Rectal smooth muscle tissue (tissue), 1 donor: ENCODE measurements at regions not wholly inside any gene's neighbourhood (a gene's known extent, or its start where the extent isn't known, plus 50 kb on each side); places are given as distances from the start of the nearest gene placed in this dataset.
A peak's percentile ranks its signal among the peaks of the same experiment; 100 is the strongest.

Source experiments
- H3K27ac ChIP-seq: one replicate; pipeline ENCODE4 v1.7.0; 2013; ENCODE audit warnings: low read depth, low read length, inconsistent platforms
- H3K27me3 ChIP-seq: one replicate; pipeline ENCODE4 v1.7.0; 2013; ENCODE audit warnings: low read length; ENCODE audit not compliant: control insufficient read depth, insufficient read depth
- H3K36me3 ChIP-seq: one replicate; pipeline ENCODE4 v1.7.0; 2013; ENCODE audit warnings: low read length; ENCODE audit not compliant: control insufficient read depth, insufficient read depth
- H3K4me1 ChIP-seq: one replicate; pipeline ENCODE4 v1.7.0; 2013; ENCODE audit warnings: low read length; ENCODE audit not compliant: control insufficient read depth, insufficient read depth
- H3K4me3 ChIP-seq: one replicate; pipeline ENCODE4 v1.7.0; 2013; ENCODE audit warnings: low read length
- H3K9ac ChIP-seq: one replicate; pipeline ENCODE4 v1.7.0; 2013; ENCODE audit warnings: low read length

- no peak overlapping the region for H3K27ac ChIP-seq
Measured at GRCh38 chr17:36697903-36698530, 96.6 kb downstream of the MRM1 start.

GRCh38 chr17:36701429-36702099, 100.2 kb downstream of the MRM1 start:
- no peaks in the 10 kb centered on the region for H3K4me1 ChIP-seq
- H3K4me3 ChIP-seq = no peak overlapping the region
- no peaks in the 10 kb centered on the region for H3K36me3 ChIP-seq
- H3K27me3 ChIP-seq = no peaks in the 10 kb centered on the region
- H3K27ac ChIP-seq = no peak overlapping the region
- H3K9ac ChIP-seq = no peak overlapping the region

More at GRCh38 chr17:36697903-36698530, 96.6 kb downstream of the MRM1 start:
- no peak overlapping the region for H3K4me3 ChIP-seq
- H3K9ac ChIP-seq = no peak overlapping the region
- peaks cover 3% of the 10 kb centered on the region for H3K27me3 ChIP-seq
- no peaks in the 10 kb centered on the region for H3K36me3 ChIP-seq
- no peaks in the 10 kb centered on the region for H3K4me1 ChIP-seq

- no peak overlapping the region for H3K9ac ChIP-seq
- H3K4me1 ChIP-seq = no peaks in the 10 kb centered on the region
- H3K4me3 ChIP-seq = no peak overlapping the region
- no peak overlapping the region for H3K27ac ChIP-seq
- H3K27me3 ChIP-seq = no peaks in the 10 kb centered on the region
- no peaks in the 10 kb centered on the region for H3K36me3 ChIP-seq
Measured at GRCh38 chr17:36702636-36703035, 101.3 kb downstream of the MRM1 start.

GRCh38 chr17:36703860-36704266, 102.5 kb downstream of the MRM1 start:
- no peak overlapping the region for H3K4me3 ChIP-seq
- H3K9ac ChIP-seq = no peak overlapping the region

GRCh38 chr17:36705283-36705795, 104.0 kb downstream of the MRM1 start:
- no peak overlapping the region for H3K4me3 ChIP-seq
- H3K27me3 ChIP-seq = no peaks in the 10 kb centered on the region
- no peak overlapping the region for H3K9ac ChIP-seq

More at GRCh38 chr17:36703860-36704266, 102.5 kb downstream of the MRM1 start:
- H3K27ac ChIP-seq = no peak overlapping the region
- H3K27me3 ChIP-seq = no peaks in the 10 kb centered on the region
- H3K36me3 ChIP-seq = no peaks in the 10 kb centered on the region
- no peaks in the 10 kb centered on the region for H3K4me1 ChIP-seq

GRCh38 chr17:36705874-36706731, 104.7 kb downstream of the MRM1 start:
- no peaks in the 10 kb centered on the region for H3K27me3 ChIP-seq
- H3K4me3 ChIP-seq = no peak overlapping the region
- H3K9ac ChIP-seq = no peak overlapping the region
- no peak overlapping the region for H3K27ac ChIP-seq
- H3K4me1 ChIP-seq = no peaks in the 10 kb centered on the region
- no peaks in the 10 kb centered on the region for H3K36me3 ChIP-seq

More at GRCh38 chr17:36705283-36705795, 104.0 kb downstream of the MRM1 start:
- Histone ChIP-seq H3K36me3 (no peaks in the 10 kb centered on the region), H3K4me1 (no peaks in the 10 kb centered on the region), H3K27ac (no peak overlapping the region)

GRCh38 chr17:36707904-36708303, 106.5 kb downstream of the MRM1 start:
- H3K36me3 ChIP-seq = no peaks in the 10 kb centered on the region
- no peaks in the 10 kb centered on the region for H3K27me3 ChIP-seq
- no peak overlapping the region for H3K27ac ChIP-seq
- H3K9ac ChIP-seq = no peak overlapping the region
- no peak overlapping the region for H3K4me3 ChIP-seq
- no peaks in the 10 kb centered on the region for H3K4me1 ChIP-seq

GRCh38 chr17:36714789-36715188, 113.4 kb downstream of the MRM1 start:
- no peak overlapping the region for H3K9ac ChIP-seq
- no peaks in the 10 kb centered on the region for H3K27me3 ChIP-seq
- no peak overlapping the region for H3K27ac ChIP-seq
- no peaks in the 10 kb centered on the region for H3K4me1 ChIP-seq
- no peak overlapping the region for H3K4me3 ChIP-seq
- H3K36me3 ChIP-seq = no peaks in the 10 kb centered on the region

GRCh38 chr17:36715951-36716350, 114.6 kb downstream of the MRM1 start:
- Histone ChIP-seq H3K4me3 (no peak overlapping the region), H3K27me3 (no peaks in the 10 kb centered on the region), H3K9ac (no peak overlapping the region), H3K27ac (no peak overlapping the region), H3K36me3 (no peaks in the 10 kb centered on the region), H3K4me1 (no peaks in the 10 kb centered on the region)

GRCh38 chr17:36717088-36717487, 115.7 kb downstream of the MRM1 start:
- Histone ChIP-seq H3K4me1 (no peaks in the 10 kb centered on the region), H3K27me3 (no peaks in the 10 kb centered on the region)

GRCh38 chr17:36720131-36720530, 118.7 kb downstream of the MRM1 start:
- no peaks in the 10 kb centered on the region for H3K27me3 ChIP-seq
- no peak overlapping the region for H3K27ac ChIP-seq
- no peaks in the 10 kb centered on the region for H3K4me1 ChIP-seq
- no peak overlapping the region for H3K9ac ChIP-seq
- no peaks in the 10 kb centered on the region for H3K36me3 ChIP-seq
- H3K4me3 ChIP-seq = no peak overlapping the region

More at GRCh38 chr17:36717088-36717487, 115.7 kb downstream of the MRM1 start:
- H3K27ac ChIP-seq = no peak overlapping the region
- no peak overlapping the region for H3K4me3 ChIP-seq
- no peaks in the 10 kb centered on the region for H3K36me3 ChIP-seq
- no peak overlapping the region for H3K9ac ChIP-seq

GRCh38 chr17:36721560-36722120, 120.3 kb downstream of the MRM1 start:
- no peaks in the 10 kb centered on the region for H3K4me1 ChIP-seq
- H3K4me3 ChIP-seq = peak overlapping the region; percentile 56
- H3K27ac ChIP-seq = no peak overlapping the region
- H3K9ac ChIP-seq = no peak overlapping the region
- no peaks in the 10 kb centered on the region for H3K36me3 ChIP-seq
- no peaks in the 10 kb centered on the region for H3K27me3 ChIP-seq
